ENCODE measurements at regions not wholly inside any gene's neighbourhood (a gene's known extent, or its start where the extent isn't known, plus 50 kb on each side); places are given as distances from the start of the nearest gene placed in this dataset.

DNA sequence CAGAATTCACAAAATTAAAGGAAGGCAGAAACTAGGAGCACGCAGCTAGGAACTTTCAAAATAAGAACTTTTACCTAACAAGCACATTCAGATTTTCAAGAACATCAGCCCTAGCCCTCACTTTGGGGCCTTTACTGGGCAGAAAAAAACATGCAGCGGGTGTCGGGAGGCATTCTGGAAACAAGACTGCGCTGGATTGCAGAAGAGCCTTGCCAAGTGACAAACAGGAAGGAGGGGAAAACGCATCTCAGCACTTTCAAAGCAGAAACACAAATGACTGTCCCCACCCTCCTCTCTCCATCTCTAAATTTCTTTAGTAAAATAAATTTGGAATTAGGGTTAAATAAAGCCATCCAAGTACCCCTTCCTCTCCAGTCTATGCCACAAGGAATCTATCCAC lies 74.6 kb upstream of the RREB1 start:
- no peaks in the 10 kb centered on the region for H3K9me3 Mint-ChIP-seq
- no peak overlapping the region for H3K4me3 Mint-ChIP-seq
- H3K27ac Mint-ChIP-seq = no peak overlapping the region
- peaks cover 2% of the 10 kb centered on the region for H3K27me3 Mint-ChIP-seq
- no peak for ATAC-seq (ENCODE audit: low read depth)
- no peaks in the 10 kb centered on the region for H3K36me3 Mint-ChIP-seq
- no peak for DNase-seq (ENCODE audit: low spot score in 2 of 2)
- H3K4me1 Mint-ChIP-seq = no peaks in the 10 kb centered on the region

DNA sequence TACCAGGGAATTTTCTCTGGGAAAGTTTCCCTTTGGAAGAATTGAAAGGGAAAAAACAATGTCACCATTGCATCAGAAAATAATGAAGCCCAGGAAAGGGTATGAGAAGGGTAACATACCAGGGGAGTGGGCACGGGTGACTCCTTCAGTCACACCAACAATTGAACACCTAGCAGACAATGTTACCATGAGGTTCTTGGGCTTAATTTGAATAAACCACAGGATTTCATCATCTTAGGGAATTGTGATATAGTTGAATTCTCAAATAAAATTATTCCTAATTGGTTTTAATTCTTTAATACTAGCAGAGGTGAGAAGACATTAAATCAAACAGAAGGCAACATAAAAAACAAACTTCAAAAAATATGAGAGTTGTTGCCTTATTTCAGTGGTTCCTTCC lies 73.7 kb upstream of the RREB1 start:
- Mint-ChIP-seq H3K27ac (no peak overlapping the region), H3K27me3 (peaks cover 2% of the 10 kb centered on the region), H3K36me3 (no peaks in the 10 kb centered on the region), H3K4me1 (no peaks in the 10 kb centered on the region), H3K4me3 (no peak overlapping the region), H3K9me3 (no peaks in the 10 kb centered on the region)
- no peak for DNase-seq (ENCODE audit: low spot score in 2 of 2)
- ATAC-seq (ENCODE audit: low read depth) = no peak

DNA sequence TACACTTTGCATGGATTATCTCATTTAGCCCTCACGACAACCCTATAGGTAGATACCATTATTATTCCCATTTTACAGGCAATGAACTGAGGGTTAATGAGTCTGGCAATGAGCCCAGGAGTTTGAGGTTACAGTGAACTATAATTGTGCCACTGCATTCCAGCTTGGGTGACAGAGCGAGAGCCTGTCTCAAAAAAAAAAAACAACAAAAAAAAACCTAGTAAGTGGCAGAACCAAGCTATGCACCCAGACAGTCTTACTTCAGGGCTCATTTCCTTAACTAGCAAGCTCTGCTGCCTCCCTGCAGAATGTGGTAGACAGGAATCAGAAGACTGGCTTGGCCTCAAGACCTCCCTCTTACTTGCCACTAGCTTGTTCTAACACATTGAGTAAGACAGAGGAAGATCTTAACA lies 71.9 kb upstream of the RREB1 start:
- no peak for ATAC-seq (ENCODE audit: low read depth)
- no peaks in the 10 kb centered on the region for H3K4me1 Mint-ChIP-seq
- no peaks in the 10 kb centered on the region for H3K36me3 Mint-ChIP-seq
- H3K27me3 Mint-ChIP-seq = no peaks in the 10 kb centered on the region
- no peak overlapping the region for H3K4me3 Mint-ChIP-seq
- DNase-seq (ENCODE audit: low spot score in 2 of 2) = no peak
- H3K9me3 Mint-ChIP-seq = no peaks in the 10 kb centered on the region
- H3K27ac Mint-ChIP-seq = no peak overlapping the region

DNA sequence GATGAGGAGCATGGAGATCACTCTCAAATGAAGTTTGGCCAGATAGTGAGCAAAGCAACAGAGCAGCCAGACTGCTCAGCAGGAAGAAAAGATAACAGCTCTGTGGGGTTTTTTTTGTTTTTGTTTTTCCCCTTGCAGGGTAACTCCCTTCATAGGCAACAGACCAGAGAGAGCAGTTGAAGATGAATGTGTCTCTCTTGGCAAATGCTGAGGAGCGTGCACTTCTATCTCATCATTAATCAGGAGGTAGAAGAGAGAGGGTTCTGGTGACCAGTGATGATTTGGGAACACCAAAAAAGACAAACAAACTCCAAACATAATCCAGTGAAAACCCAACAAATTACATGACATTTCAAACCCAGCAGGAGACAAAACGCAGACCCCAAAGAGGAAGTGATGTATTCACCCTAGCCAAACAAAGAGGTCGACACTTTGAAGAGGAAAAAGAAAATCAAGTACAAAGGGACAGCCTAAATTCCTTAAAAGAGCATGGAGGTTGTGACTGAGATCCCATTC lies 66.2 kb upstream of the RREB1 start:
- peak overlapping the region; percentile 65 for H3K4me3 Mint-ChIP-seq
- H3K4me1 Mint-ChIP-seq = peaks cover 10% of the 10 kb centered on the region
- H3K27me3 Mint-ChIP-seq = no peaks in the 10 kb centered on the region
- H3K36me3 Mint-ChIP-seq = no peaks in the 10 kb centered on the region
- H3K9me3 Mint-ChIP-seq = no peaks in the 10 kb centered on the region
- peak; percentile 95 for ATAC-seq (ENCODE audit: low read depth)
- peak in 1 of 2 donors; percentile 6 for DNase-seq (ENCODE audit: low spot score in 2 of 2)
- peak overlapping the region; percentile 87 for H3K27ac Mint-ChIP-seq

DNA sequence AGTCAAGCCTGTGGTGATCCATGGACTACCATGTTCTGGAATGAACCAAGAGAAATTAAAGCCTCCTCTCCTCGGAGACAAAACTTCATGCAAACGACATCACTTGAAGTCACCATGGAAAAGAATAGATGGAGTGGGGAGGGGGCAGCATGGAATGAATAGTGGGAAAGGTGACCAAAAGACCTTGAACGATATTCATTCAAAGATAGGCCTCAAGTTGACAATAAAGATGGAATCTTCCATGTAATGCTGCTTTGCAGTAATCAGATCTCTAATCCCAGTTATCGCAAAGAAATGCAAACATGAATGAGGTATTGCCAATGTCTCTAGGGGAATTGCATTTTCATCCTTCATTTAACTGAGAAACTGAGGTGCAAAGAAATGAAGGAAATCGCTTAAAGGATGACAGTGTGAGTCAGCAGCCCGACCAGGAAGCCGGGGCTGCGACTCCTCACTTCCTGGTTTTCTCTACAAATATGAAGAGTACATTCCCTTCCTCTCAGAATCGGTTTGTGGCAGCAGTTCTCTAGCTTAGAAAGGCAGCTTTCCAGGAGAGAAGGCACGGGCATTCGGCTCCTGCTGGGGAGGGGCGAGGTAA lies 65.6 kb upstream of the RREB1 start:
- no peak overlapping the region for H3K4me3 Mint-ChIP-seq
- no peak for DNase-seq (ENCODE audit: low spot score in 2 of 2)

DNA sequence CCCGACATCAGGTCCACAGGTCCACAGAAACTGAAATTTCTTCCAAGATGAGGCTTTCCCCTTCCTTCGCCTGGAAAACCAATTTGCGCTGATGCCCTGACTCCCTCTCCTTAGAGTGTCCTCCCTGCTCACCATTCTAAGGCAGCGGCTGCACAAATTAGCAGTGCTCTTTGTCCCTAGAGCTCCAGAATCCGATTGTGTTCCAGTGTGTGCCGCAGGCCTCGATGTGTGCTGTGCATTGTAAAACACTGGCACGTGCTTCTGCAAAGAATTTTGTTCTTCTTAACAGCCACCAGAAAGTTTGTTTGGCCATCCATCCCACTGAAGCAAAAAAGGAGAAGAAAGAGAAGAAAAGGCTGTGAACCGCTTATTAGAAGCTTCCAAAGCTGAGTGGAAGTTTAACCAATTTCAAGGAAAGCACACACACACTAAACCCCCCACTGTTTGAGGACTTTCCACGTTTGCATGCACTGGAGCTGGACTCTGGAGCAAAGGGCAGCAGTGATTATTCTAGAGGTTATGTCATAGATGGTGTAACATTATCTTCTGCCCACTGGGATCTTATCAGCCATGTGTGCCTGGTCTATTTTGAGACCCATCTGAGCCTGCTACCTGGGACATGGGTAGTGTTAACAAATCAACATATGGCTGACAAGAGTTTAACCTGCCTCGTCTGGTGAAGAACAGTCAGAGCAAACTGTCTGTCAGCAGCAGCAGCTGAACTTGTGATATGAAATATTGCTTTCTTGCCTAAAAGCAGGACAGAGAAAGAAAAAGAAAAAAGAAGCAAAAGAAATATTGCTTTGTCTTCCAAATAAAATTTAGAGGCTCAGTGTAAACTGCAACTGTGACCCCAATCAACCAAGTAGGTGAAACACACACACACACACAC lies 64.9 kb upstream of the RREB1 start:
- Mint-ChIP-seq H3K36me3 (no peaks in the 10 kb centered on the region), H3K27ac (no peak overlapping the region), H3K9me3 (no peaks in the 10 kb centered on the region), H3K27me3 (no peaks in the 10 kb centered on the region), H3K4me1 (peaks cover 13% of the 10 kb centered on the region), H3K4me3 (no peak overlapping the region)
- DNase-seq (ENCODE audit: low spot score in 2 of 2) = no peak
- ATAC-seq (ENCODE audit: low read depth) = no peak

More for the DNA sequence above, 65.6 kb upstream of the RREB1 start:
- H3K27ac Mint-ChIP-seq = peak overlapping the region; percentile 87
- no peak for ATAC-seq (ENCODE audit: low read depth)
- H3K4me1 Mint-ChIP-seq = peaks cover 12% of the 10 kb centered on the region
- H3K36me3 Mint-ChIP-seq = no peaks in the 10 kb centered on the region
- no peaks in the 10 kb centered on the region for H3K27me3 Mint-ChIP-seq
- H3K9me3 Mint-ChIP-seq = no peaks in the 10 kb centered on the region

DNA sequence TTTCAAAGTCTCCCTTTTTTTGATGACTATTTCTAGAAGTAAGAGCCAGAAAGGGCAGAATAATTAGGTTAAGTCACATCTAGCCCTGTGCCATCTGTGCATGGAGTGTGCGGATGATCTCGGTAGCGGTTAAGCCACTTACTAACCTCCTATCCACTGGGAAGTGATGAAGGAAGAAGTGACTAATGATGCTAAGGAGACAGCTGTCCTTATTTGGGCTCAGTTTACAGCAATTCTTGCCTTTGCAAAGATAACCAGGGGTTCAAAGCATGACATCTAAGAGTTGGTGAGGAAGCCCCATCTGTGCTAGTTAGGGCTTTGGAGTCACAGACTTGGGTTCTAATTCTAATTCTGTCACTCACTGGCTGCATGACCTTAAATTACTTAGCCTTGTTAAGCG lies 62.4 kb upstream of the RREB1 start:
- no peak for DNase-seq (ENCODE audit: low spot score in 2 of 2)
- no peak for ATAC-seq (ENCODE audit: low read depth)
- no peaks in the 10 kb centered on the region for H3K27me3 Mint-ChIP-seq
- no peaks in the 10 kb centered on the region for H3K9me3 Mint-ChIP-seq
- no peak overlapping the region for H3K27ac Mint-ChIP-seq
- H3K4me3 Mint-ChIP-seq = no peak overlapping the region
- peaks cover 13% of the 10 kb centered on the region for H3K4me1 Mint-ChIP-seq
- no peaks in the 10 kb centered on the region for H3K36me3 Mint-ChIP-seq

DNA sequence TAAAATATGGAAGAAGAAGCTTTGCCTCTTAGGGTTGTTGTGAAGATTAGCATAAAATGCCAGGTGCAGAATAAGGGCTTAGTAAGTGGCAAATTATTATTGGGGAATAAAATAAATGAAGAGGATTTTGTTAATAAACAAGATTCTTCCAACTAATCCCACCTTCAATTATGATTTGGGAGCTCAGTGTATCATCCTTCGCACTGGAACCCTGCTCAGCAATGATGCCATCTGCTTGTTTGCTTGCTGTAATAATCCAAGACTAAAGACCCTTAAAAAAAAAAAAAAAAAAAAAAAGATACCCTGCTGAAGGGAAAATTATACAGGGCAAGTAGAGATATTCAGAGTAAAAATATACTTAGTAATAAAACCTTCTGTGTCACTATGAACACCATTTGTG lies 62.0 kb upstream of the RREB1 start:
- DNase-seq (ENCODE audit: low spot score in 2 of 2) (no peak), ATAC-seq (ENCODE audit: low read depth) (no peak)
- Mint-ChIP-seq H3K4me3 (no peak overlapping the region), H3K9me3 (no peaks in the 10 kb centered on the region), H3K4me1 (peaks cover 13% of the 10 kb centered on the region), H3K36me3 (no peaks in the 10 kb centered on the region), H3K27ac (no peak overlapping the region), H3K27me3 (no peaks in the 10 kb centered on the region)

DNA sequence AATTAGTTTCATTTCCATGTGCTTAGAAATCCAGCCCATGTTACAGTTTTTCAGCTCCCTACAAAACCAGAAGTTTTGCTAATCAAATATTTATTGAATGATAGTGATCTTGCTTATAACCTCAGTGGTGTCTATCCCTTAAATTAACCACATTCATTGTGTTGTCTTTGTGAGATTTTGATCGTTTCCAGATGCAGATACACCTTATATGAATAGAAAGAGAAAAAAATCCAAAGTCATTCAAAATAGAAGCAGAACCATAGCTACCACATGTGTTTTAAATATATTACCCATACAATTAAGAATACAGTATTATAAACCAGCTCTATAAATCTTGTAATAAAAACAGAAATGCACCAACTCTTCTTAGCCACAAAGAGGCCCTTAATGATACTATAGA lies 60.6 kb upstream of the RREB1 start:
- H3K27me3 Mint-ChIP-seq = no peaks in the 10 kb centered on the region
- H3K27ac Mint-ChIP-seq = peak overlapping the region; percentile 55
- H3K4me3 Mint-ChIP-seq = no peak overlapping the region
- no peaks in the 10 kb centered on the region for H3K9me3 Mint-ChIP-seq
- H3K4me1 Mint-ChIP-seq = peaks cover 3% of the 10 kb centered on the region
- ATAC-seq (ENCODE audit: low read depth) (no peak), DNase-seq (ENCODE audit: low spot score in 2 of 2) (no peak)
- no peaks in the 10 kb centered on the region for H3K36me3 Mint-ChIP-seq

DNA sequence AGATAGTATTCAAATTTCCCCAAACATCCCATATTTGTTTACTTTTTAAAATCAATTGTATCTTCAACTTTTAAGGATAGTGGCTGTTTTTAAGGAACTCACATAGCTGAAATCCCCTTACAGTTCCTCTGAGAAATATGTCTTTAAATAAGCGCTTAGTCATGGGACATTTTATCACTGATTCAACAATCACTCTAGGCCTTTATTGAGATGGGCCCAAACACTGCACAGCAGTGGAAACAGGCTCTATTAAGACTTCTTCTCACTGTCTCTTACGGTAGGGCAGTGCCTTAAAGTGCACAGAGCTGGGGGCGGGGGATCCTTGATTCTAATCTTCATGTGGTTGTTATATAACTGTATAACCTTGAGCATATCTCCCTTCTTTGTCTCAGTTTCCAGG lies 59.8 kb upstream of the RREB1 start:
- Mint-ChIP-seq H3K9me3 (no peaks in the 10 kb centered on the region), H3K4me1 (peaks cover 8% of the 10 kb centered on the region), H3K27ac (no peak overlapping the region), H3K4me3 (no peak overlapping the region), H3K36me3 (no peaks in the 10 kb centered on the region), H3K27me3 (no peaks in the 10 kb centered on the region)
- ATAC-seq (ENCODE audit: low read depth) (no peak), DNase-seq (ENCODE audit: low spot score in 2 of 2) (no peak)

DNA sequence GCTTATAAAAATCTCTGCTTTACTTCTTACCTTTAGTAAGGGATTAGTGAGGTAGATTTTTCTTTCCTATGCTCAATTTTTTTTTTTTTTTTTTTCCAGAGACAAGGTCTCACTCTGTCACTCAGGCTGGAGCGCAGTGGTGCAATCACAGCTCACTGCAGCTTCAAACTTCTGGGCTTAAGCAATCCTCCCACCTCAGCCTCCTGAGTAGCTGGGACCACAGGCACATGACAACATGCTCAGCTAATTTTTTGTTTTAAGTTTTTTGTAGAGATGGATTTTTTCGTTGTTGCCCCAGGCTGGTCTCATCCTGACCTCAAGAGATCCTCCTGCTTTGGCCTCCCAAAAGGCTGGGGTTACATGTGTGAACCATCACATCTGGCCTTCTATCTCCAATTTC lies 58.9 kb upstream of the RREB1 start:
- ATAC-seq (ENCODE audit: low read depth) (no peak), DNase-seq (ENCODE audit: low spot score in 2 of 2) (no peak)
- H3K27ac Mint-ChIP-seq = no peak overlapping the region
- H3K4me3 Mint-ChIP-seq = no peak overlapping the region
- no peaks in the 10 kb centered on the region for H3K27me3 Mint-ChIP-seq
- no peaks in the 10 kb centered on the region for H3K9me3 Mint-ChIP-seq
- no peaks in the 10 kb centered on the region for H3K36me3 Mint-ChIP-seq
- H3K4me1 Mint-ChIP-seq = peaks cover 11% of the 10 kb centered on the region

DNA sequence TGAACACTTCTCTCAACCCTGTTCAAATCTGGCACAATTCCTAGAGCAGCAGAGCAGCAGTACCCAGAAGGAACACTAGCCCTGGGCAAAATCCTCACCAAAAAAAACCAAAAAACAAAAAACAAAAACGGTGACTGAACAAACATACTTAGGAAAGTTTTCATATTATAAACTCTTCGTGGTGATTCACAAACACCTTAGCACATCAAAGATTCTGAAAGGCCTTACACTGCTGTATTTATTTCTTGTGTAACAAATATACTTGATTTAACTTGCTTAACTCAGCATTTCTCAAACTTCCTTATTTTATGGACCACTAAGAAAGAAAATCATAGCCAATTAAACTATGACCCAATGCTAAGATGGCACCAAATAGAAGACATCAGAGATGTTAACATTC lies 57.8 kb upstream of the RREB1 start:
- Mint-ChIP-seq H3K9me3 (no peaks in the 10 kb centered on the region), H3K27me3 (no peaks in the 10 kb centered on the region), H3K36me3 (no peaks in the 10 kb centered on the region), H3K4me3 (peak overlapping the region; percentile 82), H3K27ac (no peak overlapping the region), H3K4me1 (peaks cover 11% of the 10 kb centered on the region)
- ATAC-seq (ENCODE audit: low read depth) (no peak), DNase-seq (ENCODE audit: low spot score in 2 of 2) (no peak)

DNA sequence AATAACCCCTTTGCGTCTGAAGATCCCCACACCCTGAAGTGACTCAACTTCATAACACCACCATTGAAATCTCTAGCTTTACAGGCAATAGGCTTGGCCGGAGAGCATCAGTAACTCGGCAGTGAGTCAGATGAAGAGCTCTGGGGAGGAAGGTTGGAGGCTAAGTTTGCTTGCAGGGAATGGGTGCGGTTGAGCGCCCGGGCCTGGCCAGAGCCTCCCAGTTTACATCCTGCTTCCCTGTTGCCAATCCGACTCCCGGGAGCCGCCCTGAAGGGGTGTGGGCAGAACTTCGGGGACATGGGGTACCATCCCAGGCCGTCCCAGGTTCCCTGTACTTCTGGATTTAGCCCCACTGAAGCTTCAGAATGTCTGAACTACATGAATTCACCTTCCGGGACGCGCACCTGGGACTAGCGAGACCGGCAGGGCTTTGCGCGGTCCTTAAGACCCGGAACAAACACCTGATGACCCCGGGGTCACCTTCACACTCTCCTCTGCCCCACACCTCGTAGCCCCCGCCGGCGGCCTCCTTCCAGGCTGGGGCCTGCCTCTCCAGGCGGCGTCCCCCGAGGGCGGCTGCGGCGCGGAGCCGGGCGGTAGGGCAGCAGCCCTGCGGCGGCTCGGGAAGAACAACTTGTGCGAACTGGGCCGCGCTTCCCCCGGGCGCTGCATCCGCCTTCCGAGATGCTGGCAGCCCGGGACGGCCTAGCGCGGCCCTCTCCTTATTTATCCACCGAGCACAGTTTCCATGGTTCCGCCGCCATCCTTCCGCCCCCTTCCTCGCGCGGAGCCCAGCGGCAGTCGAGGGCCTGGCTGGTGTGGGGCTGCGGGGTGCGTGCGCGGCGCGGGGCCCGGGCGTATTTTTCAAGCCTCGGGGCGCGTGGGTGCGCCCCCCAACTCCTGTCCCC lies 56.6 kb upstream of the RREB1 start:
- peaks cover 11% of the 10 kb centered on the region for H3K4me1 Mint-ChIP-seq
- peak in 1 of 2 donors; percentile 30 for DNase-seq (ENCODE audit: low spot score in 2 of 2)
- peak overlapping the region; percentile 8 for H3K27ac Mint-ChIP-seq
- peak; percentile 47 for ATAC-seq (ENCODE audit: low read depth)
- no peaks in the 10 kb centered on the region for H3K36me3 Mint-ChIP-seq
- H3K27me3 Mint-ChIP-seq = no peaks in the 10 kb centered on the region
- no peaks in the 10 kb centered on the region for H3K9me3 Mint-ChIP-seq
- H3K4me3 Mint-ChIP-seq = peak overlapping the region; percentile 82

Measured in memory B cell (primary cell).